OCI-LY3 (cell line): ENCODE measurements at regions not wholly inside any gene's neighbourhood (a gene's known extent, or its start where the extent isn't known, plus 50 kb on each side); places are given as distances from the start of the nearest gene placed in this dataset.

Experiments
- CTCF ChIP-seq: fragments of 200-600, 300-600 bp; sonication (generic); IDR thresholded peaks from 2 replicates; pipeline ENCODE4 v1.5.1; 2014; ENCODE audit warnings: antibody characterized with exemption, low read length, low read depth
- EZH2phosphoT487 ChIP-seq: fragments of 200-600 bp; shearing (Covaris generic); IDR thresholded peaks from 2 replicates; pipeline ENCODE4 v1.6.1; 2018; ENCODE audit warnings: antibody characterized with exemption, mixed run types, low read depth

GRCh38 chr21:7917729-7918128 lies 2603.7 kb upstream of the TPTE start:
- no peak for TF ChIP-seq CTCF
- no peak for TF ChIP-seq EZH2phosphoT487
